ENCODE measurements at regions not wholly inside any gene's neighbourhood (a gene's known extent, or its start where the extent isn't known, plus 50 kb on each side); places are given as distances from the start of the nearest gene placed in this dataset.

- Histone ChIP-seq H3K27me3 (no peaks in the 10 kb centered on the region), H3K36me3 (no peaks in the 10 kb centered on the region), H3K4me1 (no peaks in the 10 kb centered on the region), H3K27ac (no peak overlapping the region), H3K9me3 (no peaks in the 10 kb centered on the region), H3K4me3 (no peak overlapping the region)
- DNase-seq (no peak), ATAC-seq (peak in 1 of 4 donors; percentile 44), FAIRE-seq (no peak)
- 86 to 87% methylated on average over 9 of the region's 9 CpGs for WGBS, 2 donors
- TF ChIP-seq, protein P1, sequence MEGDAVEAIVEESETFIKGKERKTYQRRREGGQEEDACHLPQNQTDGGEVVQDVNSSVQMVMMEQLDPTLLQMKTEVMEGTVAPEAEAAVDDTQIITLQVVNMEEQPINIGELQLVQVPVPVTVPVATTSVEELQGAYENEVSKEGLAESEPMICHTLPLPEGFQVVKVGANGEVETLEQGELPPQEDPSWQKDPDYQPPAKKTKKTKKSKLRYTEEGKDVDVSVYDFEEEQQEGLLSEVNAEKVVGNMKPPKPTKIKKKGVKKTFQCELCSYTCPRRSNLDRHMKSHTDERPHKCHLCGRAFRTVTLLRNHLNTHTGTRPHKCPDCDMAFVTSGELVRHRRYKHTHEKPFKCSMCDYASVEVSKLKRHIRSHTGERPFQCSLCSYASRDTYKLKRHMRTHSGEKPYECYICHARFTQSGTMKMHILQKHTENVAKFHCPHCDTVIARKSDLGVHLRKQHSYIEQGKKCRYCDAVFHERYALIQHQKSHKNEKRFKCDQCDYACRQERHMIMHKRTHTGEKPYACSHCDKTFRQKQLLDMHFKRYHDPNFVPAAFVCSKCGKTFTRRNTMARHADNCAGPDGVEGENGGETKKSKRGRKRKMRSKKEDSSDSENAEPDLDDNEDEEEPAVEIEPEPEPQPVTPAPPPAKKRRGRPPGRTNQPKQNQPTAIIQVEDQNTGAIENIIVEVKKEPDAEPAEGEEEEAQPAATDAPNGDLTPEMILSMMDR (IDR thresholded peaks at IDR 0.05) = no peak
- intact Hi-C loops (cut with DNase I) = no loop called here
These were observed 179.1 kb downstream of the DUSP10 start for GRCh38 chr1:221562542-221563475.

GRCh38 chr1:221563476-221563921 is 178.4 kb downstream of the DUSP10 start:
- Histone ChIP-seq H3K36me3 (no peaks in the 10 kb centered on the region), H3K27me3 (no peaks in the 10 kb centered on the region), H3K4me1 (peaks cover 0 to 3% (median 0%) of the 10 kb centered on the region in 3 donors), H3K4me3 (no peak overlapping the region), H3K27ac (no peak overlapping the region), H3K9me3 (no peaks in the 10 kb centered on the region)
- DNase-seq (peak in 1 of 6 donors; percentile 33), FAIRE-seq (no peak), ATAC-seq (no peak)
- TF ChIP-seq, protein P1 (IDR thresholded peaks at IDR 0.05) = no peak
- WGBS, 2 donors = 90 to 91% methylated on average over 24 of the region's 24 CpGs
- intact Hi-C loops (cut with DNase I) = no loop called here

- Histone ChIP-seq H3K27me3 (no peaks in the 10 kb centered on the region), H3K4me3 (no peak overlapping the region), H3K9me3 (no peaks in the 10 kb centered on the region), H3K36me3 (no peaks in the 10 kb centered on the region), H3K4me1 (peaks cover 0 to 3% (median 0%) of the 10 kb centered on the region in 3 donors), H3K27ac (no peak overlapping the region)
- WGBS, 2 donors = 60 to 61% methylated on average over 2 of the region's 2 CpGs
- TF ChIP-seq, protein P1 (IDR thresholded peaks at IDR 0.05) = no peak
- FAIRE-seq (no peak), ATAC-seq (no peak), DNase-seq (no peak)
- intact Hi-C loops (cut with DNase I) = no loop called here
These were observed 177.0 kb downstream of the DUSP10 start for GRCh38 chr1:221564891-221565290.

DNA sequence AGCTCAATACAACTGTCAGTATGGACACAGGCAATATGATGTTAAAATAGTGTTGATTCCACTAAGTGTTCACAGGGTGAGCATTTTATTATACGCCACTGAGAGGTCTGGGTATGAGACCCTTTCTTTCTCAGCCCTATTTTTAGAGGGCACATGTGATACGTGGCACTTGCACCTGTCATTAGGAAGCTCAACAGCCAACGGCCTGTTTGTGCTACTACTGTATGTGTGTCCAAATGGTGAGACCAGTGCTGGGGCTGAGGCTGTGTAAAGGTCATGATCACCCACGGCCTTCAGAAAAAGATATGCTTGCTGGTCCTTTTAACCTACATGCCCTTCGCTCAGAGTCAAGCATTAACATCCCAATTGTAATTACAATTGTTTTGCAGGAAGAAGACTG is 176.2 kb downstream of the DUSP10 start:
- 74 to 76% methylated on average over 5 of the region's 5 CpGs for whole genome bisulfite sequencing, 2 donors
- no peaks in the 10 kb centered on the region for H3K36me3 ChIP-seq
- no peak overlapping the region for H3K27ac ChIP-seq
- DNase-seq (no peak), ATAC-seq (no peak), FAIRE-seq (no peak)
- H3K4me1 ChIP-seq = peaks cover 0 to 3% (median 0%) of the 10 kb centered on the region in 3 donors
- intact Hi-C loops (cut with DNase I) = no loop called here
- no peak overlapping the region for H3K4me3 ChIP-seq
- no peaks in the 10 kb centered on the region for H3K27me3 ChIP-seq
- TF ChIP-seq, protein P1 (IDR thresholded peaks at IDR 0.05) = no peak
- H3K9me3 ChIP-seq = no peaks in the 10 kb centered on the region
